Hematopoietic multipotent progenitor cell (in vitro differentiated cells): ENCODE measurements at regions not wholly inside any gene's neighbourhood (a gene's known extent, or its start where the extent isn't known, plus 50 kb on each side); places are given as distances from the start of the nearest gene placed in this dataset.

Experiments
- DNase-seq, 3 donors: peaks; one replicate each; pipeline ENCODE4 v3.0.0-alpha.2; 2011 to 2015; ENCODE audit warnings: low read depth in 2 of 3, low spot score in 2 of 3

- DNase-seq = no peak
Observed at GRCh38 chr4:123866796-123867195, 470.2 kb downstream of the SPRY1 start.

DNA sequence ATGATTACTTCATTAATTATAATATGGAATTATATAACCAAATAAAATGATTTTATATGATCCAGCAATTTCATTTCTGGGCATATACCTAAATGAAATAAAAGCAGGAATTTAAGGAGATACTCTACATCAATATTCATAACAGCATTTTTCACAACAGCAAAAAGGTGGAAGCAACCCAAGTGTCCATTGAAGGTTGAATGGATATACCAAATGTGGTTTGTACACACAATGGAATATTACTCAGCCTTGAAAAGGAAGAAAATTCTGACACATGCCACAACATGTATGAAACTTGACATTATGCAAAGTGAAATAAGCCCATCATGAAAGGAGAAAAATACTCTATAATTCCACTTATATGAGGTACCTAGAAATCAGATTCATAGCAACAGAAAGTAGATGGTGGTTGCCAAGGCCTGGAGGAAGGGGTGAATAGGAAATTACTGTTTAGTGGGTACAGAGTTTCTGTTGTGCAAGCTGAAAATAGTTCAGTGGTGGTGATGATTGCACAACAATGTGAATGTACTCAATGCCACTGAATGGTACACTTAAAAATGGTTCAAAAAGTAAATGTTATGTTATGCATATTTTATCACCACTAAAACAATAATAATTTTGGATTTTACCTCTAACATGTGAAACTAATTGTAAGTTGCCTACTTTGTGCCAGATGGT is 471.5 kb downstream of the SPRY1 start:
- DNase-seq = no peak

DNA sequence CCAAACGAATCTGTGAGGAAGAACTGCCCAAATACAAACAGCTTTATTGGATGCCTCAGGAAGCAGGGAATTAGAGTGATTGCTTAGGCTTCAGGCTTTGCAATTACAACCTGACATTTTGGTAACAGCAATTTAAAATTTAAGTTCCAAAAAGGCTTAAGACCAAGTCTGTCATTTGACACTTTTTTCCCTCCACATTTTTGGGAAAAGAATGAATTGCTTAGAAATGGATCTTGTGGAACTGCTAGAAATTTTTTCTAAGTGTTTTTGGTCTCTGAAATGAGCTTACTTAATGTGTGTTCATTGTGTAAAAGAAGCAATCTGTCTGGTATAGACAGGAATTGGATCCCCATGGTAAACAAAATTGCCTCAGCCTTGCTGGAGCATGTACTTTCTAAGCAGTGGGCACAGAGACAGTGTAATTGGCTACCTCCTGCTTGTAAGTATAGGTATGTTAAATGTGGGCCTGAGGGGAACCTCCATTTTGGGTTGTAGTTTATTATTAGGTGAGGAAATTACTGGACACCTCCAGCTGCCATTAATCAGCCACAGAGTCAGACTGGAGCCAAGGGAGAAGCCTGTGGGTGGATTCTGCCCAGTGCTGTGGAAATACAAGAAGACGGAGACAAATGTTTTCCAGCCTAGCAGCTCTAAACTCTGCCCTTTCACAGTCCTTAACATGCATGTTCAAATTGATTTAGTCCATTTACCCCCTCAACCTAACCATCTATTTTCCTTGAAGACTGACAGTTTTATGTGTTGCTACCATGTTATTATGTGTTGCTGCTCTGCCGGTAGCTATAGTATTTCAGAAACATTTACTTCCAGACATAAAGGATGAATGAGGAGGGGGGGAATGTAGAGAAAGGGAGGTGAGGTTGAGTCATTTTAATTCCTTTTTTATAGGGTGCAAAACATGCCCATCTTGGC is 473.0 kb downstream of the SPRY1 start:
- DNase-seq = no peak

DNA sequence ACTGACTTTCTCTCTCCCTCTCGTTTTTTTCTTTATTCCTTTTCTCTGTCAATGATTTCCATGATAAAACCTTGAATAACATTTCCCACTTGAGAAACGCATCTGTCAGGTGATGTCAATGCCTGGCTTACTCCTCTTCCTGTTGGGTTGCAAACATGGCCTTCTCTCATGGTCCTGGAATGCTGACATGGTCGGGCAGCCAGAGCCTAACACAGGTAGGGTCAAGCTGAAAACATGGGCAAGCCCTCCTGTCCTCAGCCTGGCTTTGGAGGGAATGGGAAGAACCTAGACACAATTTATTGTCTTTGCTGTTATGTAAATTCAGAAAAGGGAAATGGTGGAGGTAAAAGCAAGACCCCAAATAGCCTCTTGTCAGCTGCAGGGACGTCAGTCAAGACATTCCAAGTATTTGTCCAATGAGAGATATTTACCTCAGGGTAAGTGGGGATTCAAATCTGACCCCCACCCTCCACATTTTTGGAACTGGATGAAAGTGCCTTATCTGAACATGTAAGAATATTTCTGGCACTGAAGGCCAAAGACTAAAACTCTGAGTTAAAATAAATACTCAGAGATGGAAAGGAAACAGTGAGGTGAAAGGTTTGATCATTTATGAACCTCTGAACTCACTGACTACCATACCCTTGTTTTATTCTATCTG is 473.8 kb downstream of the SPRY1 start:
- no peak for DNase-seq

DNA sequence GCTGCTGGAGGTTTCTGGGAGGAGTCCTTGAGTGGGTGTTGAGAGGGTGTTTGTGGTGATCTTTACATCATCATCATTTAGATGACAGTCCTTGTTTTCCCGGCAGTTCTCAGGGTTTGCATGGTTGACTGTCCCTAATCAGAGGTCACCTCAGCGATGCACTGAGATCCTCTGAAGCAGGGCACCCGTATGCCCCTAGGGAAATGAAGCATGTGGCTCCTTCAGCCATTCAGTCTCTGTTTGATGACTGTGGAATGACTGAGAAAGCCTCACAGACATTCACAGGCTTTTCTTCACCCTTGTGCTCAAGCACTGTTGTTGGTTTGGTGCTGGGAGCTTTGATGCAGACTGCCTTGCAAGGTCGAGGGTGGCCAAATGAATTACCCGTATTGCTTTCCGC is 474.7 kb downstream of the SPRY1 start:
- DNase-seq = no peak

DNA sequence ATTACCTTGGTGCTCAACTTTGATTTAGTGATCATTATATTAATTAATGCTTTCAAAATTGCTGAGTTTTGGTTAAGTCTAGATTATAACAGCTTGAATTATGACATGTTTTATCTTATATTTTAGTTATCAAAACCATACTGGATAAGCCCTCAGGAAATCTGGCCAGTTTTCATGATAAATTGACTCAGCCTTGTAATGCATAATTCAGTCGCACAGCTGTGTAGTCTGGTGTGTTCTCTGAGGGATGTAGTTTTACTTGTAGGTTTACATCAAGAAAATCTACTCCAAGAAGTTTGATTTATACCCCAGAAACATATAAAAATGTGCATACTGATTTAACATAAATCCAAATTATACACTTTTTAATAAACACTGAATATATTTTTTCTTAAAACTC is 477.5 kb downstream of the SPRY1 start:
- no peak for DNase-seq

GRCh38 chr4:123876143-123876542 is 479.5 kb downstream of the SPRY1 start:
- DNase-seq = no peak

- DNase-seq = no peak
Observed at GRCh38 chr4:123876671-123877101, 480.1 kb downstream of the SPRY1 start.

DNA sequence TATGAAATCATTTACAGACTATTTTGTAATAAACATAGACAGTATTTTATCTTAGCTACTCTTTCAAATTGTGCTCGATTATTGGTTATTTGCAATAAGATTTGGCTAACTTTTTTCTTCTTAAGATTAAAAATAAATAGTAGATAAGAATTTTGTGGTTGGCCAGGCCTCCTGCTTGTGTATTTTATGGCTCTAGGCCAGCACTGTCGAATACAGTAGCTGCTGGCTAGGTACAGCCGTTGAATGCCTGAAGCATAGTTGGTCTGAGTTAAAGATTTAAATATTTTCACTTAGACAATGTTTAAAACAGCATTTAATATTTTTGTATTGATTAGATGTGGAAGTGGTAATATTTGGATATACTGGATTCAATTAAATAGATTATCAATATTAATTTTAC is 481.0 kb downstream of the SPRY1 start:
- peak in 1 of 3 donors; percentile 18 for DNase-seq

DNA sequence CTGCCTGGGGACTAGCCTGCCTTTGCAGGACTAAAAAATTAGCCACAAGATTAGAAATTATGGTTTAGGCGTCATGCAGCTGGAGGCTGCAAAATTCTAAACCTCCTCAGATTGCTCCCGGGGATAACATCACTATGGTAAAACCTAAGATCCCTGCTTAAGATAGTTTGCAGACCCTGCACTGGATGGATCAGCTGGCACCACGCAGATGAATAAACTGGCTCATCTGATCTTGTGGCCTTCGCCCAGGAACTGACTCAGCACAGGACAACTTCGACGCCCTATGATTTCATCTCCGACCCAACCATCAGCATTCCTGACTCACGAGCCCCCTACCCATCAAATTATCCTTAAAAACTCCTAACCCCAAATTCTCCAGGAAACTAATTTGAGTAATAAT is 482.4 kb downstream of the SPRY1 start:
- DNase-seq = no peak

GRCh38 chr4:123880631-123881030 is 484.0 kb downstream of the SPRY1 start:
- no peak for DNase-seq

GRCh38 chr4:123884922-123885321 is 488.3 kb downstream of the SPRY1 start:
- no peak for DNase-seq

GRCh38 chr4:123889507-123889906 is 492.9 kb downstream of the SPRY1 start:
- DNase-seq = no peak

DNA sequence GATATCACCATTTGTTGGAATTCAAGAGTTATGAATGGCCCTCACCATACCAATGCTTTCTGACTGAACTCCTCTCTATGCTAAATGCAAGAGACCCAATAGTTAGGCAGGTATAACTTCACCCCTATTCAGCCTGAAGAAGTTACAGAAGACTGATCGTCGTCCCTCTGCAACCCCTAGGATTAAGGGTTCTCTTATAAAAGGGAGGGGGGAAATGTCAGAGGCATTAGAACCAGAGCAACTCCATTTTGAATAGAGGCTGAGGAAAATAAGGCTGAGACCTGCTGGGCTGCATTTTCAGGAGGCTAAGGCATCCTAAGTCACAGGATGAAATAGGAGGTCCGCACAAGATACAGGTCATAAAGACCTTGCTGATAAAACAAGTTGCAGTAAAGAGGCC is 494.3 kb downstream of the SPRY1 start:
- DNase-seq = no peak

DNA sequence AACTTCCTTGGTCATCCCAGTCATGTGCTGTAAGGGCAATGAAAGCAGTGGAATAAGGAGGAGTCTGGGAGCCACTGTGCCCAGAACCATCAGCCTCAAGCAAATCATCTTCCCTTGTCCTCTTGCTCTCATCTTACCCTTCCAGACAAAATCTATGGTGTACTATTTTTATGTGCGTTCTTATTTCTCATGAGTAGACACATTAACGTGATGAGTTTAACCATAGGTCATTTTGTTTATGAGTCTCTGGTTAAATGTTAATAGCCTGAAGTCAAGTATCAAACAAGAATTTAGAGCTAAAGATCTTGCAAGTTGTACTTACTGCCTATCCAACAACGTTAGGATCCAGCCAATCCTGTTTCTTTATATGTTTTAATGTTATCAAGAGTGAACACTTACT is 495.3 kb downstream of the SPRY1 start:
- DNase-seq = no peak

DNA sequence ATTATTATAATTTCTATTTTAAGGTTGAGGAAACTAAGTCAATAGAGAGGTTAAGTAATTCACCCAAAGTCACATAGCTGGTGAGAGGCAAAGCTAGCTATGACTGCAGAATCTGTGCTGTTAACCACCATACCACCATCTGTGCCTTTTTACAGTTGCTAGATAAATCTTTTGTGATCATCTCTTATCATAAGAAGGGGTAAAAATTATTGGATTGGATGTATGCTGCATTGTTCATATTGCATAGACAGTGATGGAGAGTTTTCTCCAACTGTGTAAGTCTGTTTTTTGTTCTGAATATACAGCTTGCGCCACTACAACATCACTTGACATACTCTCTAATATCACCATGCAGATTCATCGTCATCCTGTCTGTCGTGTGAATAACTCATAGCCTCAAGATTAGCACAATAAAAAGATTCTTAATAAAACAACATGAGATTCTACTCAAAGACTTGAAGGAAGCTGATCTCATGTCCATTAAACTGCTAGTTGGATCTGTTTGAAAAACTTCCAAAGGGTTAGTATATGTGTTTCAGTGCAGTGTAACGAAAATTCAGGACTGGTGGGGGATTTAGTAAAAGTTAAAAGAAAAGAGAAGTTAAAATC is 495.9 kb downstream of the SPRY1 start:
- no peak for DNase-seq

DNA sequence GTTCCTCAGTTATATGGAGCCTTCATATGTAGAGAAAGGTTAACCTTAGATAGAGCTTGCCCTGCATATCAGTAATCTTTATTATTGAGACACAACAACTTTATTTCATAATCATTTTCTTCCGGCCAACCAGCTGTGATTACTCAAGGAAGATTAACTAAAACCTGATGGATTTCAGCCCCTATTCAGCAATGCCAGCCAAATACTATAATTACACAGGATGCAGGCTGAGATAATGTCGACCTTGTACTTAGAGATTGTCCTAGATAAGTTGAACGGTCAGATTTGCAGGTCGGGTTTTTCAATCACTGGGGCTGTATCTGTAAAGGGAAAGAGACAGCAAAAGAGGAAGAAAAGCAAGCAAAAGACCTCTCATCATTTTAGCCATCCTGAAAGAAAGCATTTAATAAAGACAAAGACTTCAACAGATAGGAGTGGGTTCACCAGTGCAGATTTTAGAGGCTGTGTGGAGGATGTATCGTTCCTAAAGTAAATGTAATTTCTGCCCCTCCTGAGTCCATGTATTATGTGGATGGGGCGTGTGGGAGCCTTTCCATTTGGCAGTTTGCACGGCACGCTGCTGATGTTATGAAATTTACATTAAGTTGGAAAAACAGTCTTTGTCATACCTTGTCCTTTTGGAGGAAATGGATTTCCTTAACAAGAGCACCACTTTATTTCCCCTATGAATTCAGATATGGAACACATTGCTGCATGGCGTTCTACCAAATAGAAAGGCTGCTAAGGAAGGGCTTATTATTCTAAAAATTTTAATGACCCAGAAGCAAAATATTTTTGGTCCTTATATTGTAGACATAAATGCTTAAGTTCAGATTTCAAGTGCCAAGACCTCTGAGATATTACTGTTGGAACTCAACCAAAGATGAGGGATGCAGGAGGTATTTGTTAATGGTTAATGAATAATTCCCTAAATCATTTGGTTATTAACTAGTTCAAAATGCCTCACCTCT is 496.7 kb downstream of the SPRY1 start:
- no peak for DNase-seq

GRCh38 chr4:123896446-123897071 is 500.0 kb downstream of the SPRY1 start:
- DNase-seq = no peak

GRCh38 chr4:123898946-123899666 is 502.5 kb downstream of the SPRY1 start:
- DNase-seq = no peak
